ENCODE measurements at regions not wholly inside any gene's neighbourhood (a gene's known extent, or its start where the extent isn't known, plus 50 kb on each side); places are given as distances from the start of the nearest gene placed in this dataset.

GRCh38 chrX:45400027-45400779 lies 199.5 kb upstream of the DIPK2B start:
- ATAC-seq (no peak), FAIRE-seq (no peak), DNase-seq (ENCODE audit: extremely low read depth in 1 of 4, low spot score in 3 of 4) (no peak)
- WGBS (ENCODE audit: insufficient coverage, low coverage, missing lambda C conversion rate): 8% methylated on average over 3 of the region's 3 CpGs
- H3K4me1 ChIP-seq (replicated peaks in 1 of 2; ENCODE audit: control insufficient read depth in 2 of 2, insufficient read depth in 2 of 2, low read length in 2 of 2): no peaks in the 10 kb centered on the region
- H4K20me1 ChIP-seq (replicated peaks; ENCODE audit: control insufficient read depth, insufficient read depth, low read length): no peaks in the 10 kb centered on the region
- no peaks in the 10 kb centered on the region for H3K27me3 ChIP-seq (ENCODE audit: control insufficient read depth in 2 of 2, insufficient read depth in 2 of 2, low read length in 2 of 2)
- no peaks in the 10 kb centered on the region for H3K9me1 ChIP-seq (ENCODE audit: control insufficient read depth, insufficient read depth, low read length)
- ChIA-PET CTCF (ENCODE audit: low intra/inter-chr PET ratio) (no interaction called here), POLR2A (no interaction called here)
- no peak overlapping the region for H3K9ac ChIP-seq (ENCODE audit: insufficient read depth in 1 of 2, low read depth in 2 of 2, low read length in 2 of 2)
- no peaks in the 10 kb centered on the region for H3K36me3 ChIP-seq (ENCODE audit: control insufficient read depth, insufficient read depth, low read length)
- BruUV-seq (replicated peaks): no TSS peak
- in situ Hi-C loops (cut with MboI) (no loop called here), intact Hi-C loops (cut with micrococcal nuclease) (no loop called here)
- H3K27ac ChIP-seq (ENCODE audit: extremely low read depth, low read depth, low read length): no peak overlapping the region
- H3K4me2 ChIP-seq (ENCODE audit: insufficient read depth, low read length): no peak overlapping the region
- H2AFZ ChIP-seq (ENCODE audit: low read depth, low read length): no peak overlapping the region
- H3K4me3 ChIP-seq: no peak overlapping the region
- no peaks in the 10 kb centered on the region for H3K79me2 ChIP-seq (ENCODE audit: control insufficient read depth, insufficient read depth, low read length)
- no peaks in the 10 kb centered on the region for H3K9me3 ChIP-seq (replicated peaks; ENCODE audit: control insufficient read depth, insufficient read depth, low read depth, low read length)
- no peak for TF ChIP-seq PATZ1 (CRISPR knock-in tag; IDR thresholded peaks at IDR 0.05; ENCODE audit: borderline replicate concordance)
- no peak for TF ChIP-seq GATAD2A (IDR thresholded peaks at IDR 0.05)
- no peak for TF ChIP-seq ETV6 (IDR thresholded peaks at IDR 0.05; ENCODE audit: borderline replicate concordance in 1 of 2, low read depth in 2 of 2, low read length in 1 of 2)
- TF ChIP-seq ETV6 (CRISPR knock-in tag; IDR thresholded peaks at IDR 0.05; ENCODE audit: borderline replicate concordance): no peak
- no peak for TF ChIP-seq ZNF407 (IDR thresholded peaks at IDR 0.05; ENCODE audit: low read depth)
- no peak for TF ChIP-seq NFRKB (IDR thresholded peaks at IDR 0.05; ENCODE audit: low read depth)
- no peak for TF ChIP-seq ZNF280A (IDR thresholded peaks at IDR 0.05; ENCODE audit: low read depth, partially characterized antibody)
- TF ChIP-seq KDM1A (IDR thresholded peaks at IDR 0.05): no peak
- no peak for TF ChIP-seq NELFE (IDR thresholded peaks at IDR 0.05; ENCODE audit: insufficient read depth, insufficient read length)
